Dendritic cell treated with granulocyte-macrophage colony-stimulating factor and Interleukin-4, amounts not matched to agents 40 ng/mL and 50 ng/mL, for 4 days (primary cell): ENCODE measurements at regions not wholly inside any gene's neighbourhood (a gene's known extent, or its start where the extent isn't known, plus 50 kb on each side); places are given as distances from the start of the nearest gene placed in this dataset.
"Not testable (repeated sequence)": the region's sequence is repeated elsewhere in the genome, so short reads cannot be mapped to it uniquely, and the experiment has no call there.

Source experiments
- H3K27ac Mint-ChIP-seq: one replicate; pipeline ENCODE4 v1.8.0; 2022; ENCODE audit warnings: mild to moderate bottlenecking, mixed read lengths
- H3K27me3 Mint-ChIP-seq: one replicate; pipeline ENCODE4 v1.8.0; 2022; ENCODE audit warnings: mild to moderate bottlenecking, mixed read lengths
- H3K36me3 Mint-ChIP-seq: one replicate; pipeline ENCODE4 v1.8.0; 2022; ENCODE audit warnings: low read depth, mixed read lengths
- H3K4me1 Mint-ChIP-seq: one replicate; pipeline ENCODE4 v1.8.0; 2022; ENCODE audit warnings: low read depth, mixed read lengths
- H3K4me3 Mint-ChIP-seq: one replicate; pipeline ENCODE4 v1.8.0; 2022; ENCODE audit warnings: mild to moderate bottlenecking, moderate library complexity, mixed read lengths
- H3K9me3 Mint-ChIP-seq: one replicate; pipeline ENCODE4 v1.8.0; 2022; ENCODE audit warnings: mixed read lengths
- intact Hi-C: fragments of 100-400 bp; cut with micrococcal nuclease; formaldehyde crosslinking; loops from one replicate; pipeline ENCODE4 v1.15.0; 2022

GRCh38 chrX:17986440-17986839 lies 125.3 kb upstream of the RAI2 start:
- H3K4me3 Mint-ChIP-seq: no peak overlapping the region
- H3K27me3 Mint-ChIP-seq: no peaks in the 10 kb centered on the region
- no peaks in the 10 kb centered on the region for H3K4me1 Mint-ChIP-seq
- intact Hi-C loops: no loop called here
- H3K36me3 Mint-ChIP-seq: no peaks in the 10 kb centered on the region
- no peaks in the 10 kb centered on the region for H3K9me3 Mint-ChIP-seq
- no peak overlapping the region for H3K27ac Mint-ChIP-seq

- intact Hi-C loops: no loop called here
- H3K9me3 Mint-ChIP-seq: no peaks in the 10 kb centered on the region
- no peaks in the 10 kb centered on the region for H3K4me1 Mint-ChIP-seq
- no peak overlapping the region for H3K4me3 Mint-ChIP-seq
- no peak overlapping the region for H3K27ac Mint-ChIP-seq
- no peaks in the 10 kb centered on the region for H3K27me3 Mint-ChIP-seq
- no peaks in the 10 kb centered on the region for H3K36me3 Mint-ChIP-seq
Observed at GRCh38 chrX:17984415-17984814, 123.3 kb upstream of the RAI2 start.

GRCh38 chrX:17983389-17983788 lies 122.3 kb upstream of the RAI2 start:
- Mint-ChIP-seq H3K27me3 (no peaks in the 10 kb centered on the region), H3K9me3 (no peaks in the 10 kb centered on the region), H3K4me3 (no peak overlapping the region), H3K4me1 (no peaks in the 10 kb centered on the region), H3K36me3 (no peaks in the 10 kb centered on the region), H3K27ac (no peak overlapping the region)
- intact Hi-C loops: no loop called here

- Mint-ChIP-seq H3K36me3 (no peaks in the 10 kb centered on the region), H3K4me1 (no peaks in the 10 kb centered on the region), H3K27ac (no peak overlapping the region), H3K9me3 (no peaks in the 10 kb centered on the region), H3K27me3 (no peaks in the 10 kb centered on the region), H3K4me3 (no peak overlapping the region)
- intact Hi-C loops: no loop called here
Observed at GRCh38 chrX:17977696-17978095, 116.6 kb upstream of the RAI2 start.

- no peak overlapping the region for H3K4me3 Mint-ChIP-seq
- no peaks in the 10 kb centered on the region for H3K4me1 Mint-ChIP-seq
- no peak overlapping the region for H3K27ac Mint-ChIP-seq
- no peaks in the 10 kb centered on the region for H3K9me3 Mint-ChIP-seq
- intact Hi-C loops: no loop called here
- no peaks in the 10 kb centered on the region for H3K36me3 Mint-ChIP-seq
- H3K27me3 Mint-ChIP-seq: no peaks in the 10 kb centered on the region
Observed at GRCh38 chrX:17976955-17977354, 115.9 kb upstream of the RAI2 start.

- intact Hi-C loops, H3K27ac Mint-ChIP-seq, H3K36me3 Mint-ChIP-seq, H3K4me1 Mint-ChIP-seq, H3K4me3 Mint-ChIP-seq, H3K27me3 Mint-ChIP-seq, H3K9me3 Mint-ChIP-seq: not testable (repeated sequence)
Observed at GRCh38 chrX:17975349-17975748, 114.3 kb upstream of the RAI2 start.

GRCh38 chrX:17968367-17968766 lies 107.3 kb upstream of the RAI2 start:
- H3K36me3 Mint-ChIP-seq: no peaks in the 10 kb centered on the region
- H3K4me1 Mint-ChIP-seq: no peaks in the 10 kb centered on the region
- no peaks in the 10 kb centered on the region for H3K9me3 Mint-ChIP-seq
- no peak overlapping the region for H3K27ac Mint-ChIP-seq
- intact Hi-C loops: no loop called here
- no peak overlapping the region for H3K4me3 Mint-ChIP-seq
- H3K27me3 Mint-ChIP-seq: no peaks in the 10 kb centered on the region

GRCh38 chrX:17967888-17968287 lies 106.8 kb upstream of the RAI2 start:
- no peaks in the 10 kb centered on the region for H3K27me3 Mint-ChIP-seq
- intact Hi-C loops: no loop called here
- no peaks in the 10 kb centered on the region for H3K36me3 Mint-ChIP-seq
- no peaks in the 10 kb centered on the region for H3K9me3 Mint-ChIP-seq
- H3K4me1 Mint-ChIP-seq: no peaks in the 10 kb centered on the region
- no peak overlapping the region for H3K27ac Mint-ChIP-seq
- no peak overlapping the region for H3K4me3 Mint-ChIP-seq

- H3K9me3 Mint-ChIP-seq: no peaks in the 10 kb centered on the region
- H3K4me3 Mint-ChIP-seq: no peak overlapping the region
- H3K4me1 Mint-ChIP-seq: no peaks in the 10 kb centered on the region
- H3K27me3 Mint-ChIP-seq: no peaks in the 10 kb centered on the region
- H3K27ac Mint-ChIP-seq: no peak overlapping the region
- no peaks in the 10 kb centered on the region for H3K36me3 Mint-ChIP-seq
- intact Hi-C loops: no loop called here
Observed at GRCh38 chrX:17964871-17965270, 103.8 kb upstream of the RAI2 start.

- Mint-ChIP-seq H3K4me1 (no peaks in the 10 kb centered on the region), H3K9me3 (no peaks in the 10 kb centered on the region), H3K4me3 (no peak overlapping the region), H3K36me3 (no peaks in the 10 kb centered on the region), H3K27me3 (no peaks in the 10 kb centered on the region), H3K27ac (no peak overlapping the region)
- intact Hi-C loops: no loop called here
Observed at GRCh38 chrX:17960891-17961290, 99.8 kb upstream of the RAI2 start.

GRCh38 chrX:17944833-17945497 lies 83.9 kb upstream of the RAI2 start:
- no peaks in the 10 kb centered on the region for H3K9me3 Mint-ChIP-seq
- no peak overlapping the region for H3K27ac Mint-ChIP-seq
- H3K36me3 Mint-ChIP-seq: no peaks in the 10 kb centered on the region
- no peaks in the 10 kb centered on the region for H3K4me1 Mint-ChIP-seq
- no peaks in the 10 kb centered on the region for H3K27me3 Mint-ChIP-seq
- intact Hi-C loops: loop anchor here (5.0 kb wide), 1 partner anchor 432 kb away; no protein-coding TSS in a partner anchor
- H3K4me3 Mint-ChIP-seq: no peak overlapping the region

GRCh38 chrX:17941171-17941570 lies 80.1 kb upstream of the RAI2 start:
- H3K9me3 Mint-ChIP-seq, H3K27ac Mint-ChIP-seq, H3K36me3 Mint-ChIP-seq, H3K4me1 Mint-ChIP-seq, H3K27me3 Mint-ChIP-seq, H3K4me3 Mint-ChIP-seq, intact Hi-C loops: not testable (repeated sequence)

- H3K27ac Mint-ChIP-seq: no peak overlapping the region
- intact Hi-C loops: no loop called here
- no peak overlapping the region for H3K4me3 Mint-ChIP-seq
- H3K4me1 Mint-ChIP-seq: no peaks in the 10 kb centered on the region
- H3K9me3 Mint-ChIP-seq: no peaks in the 10 kb centered on the region
- H3K27me3 Mint-ChIP-seq: peaks cover 1% of the 10 kb centered on the region
- H3K36me3 Mint-ChIP-seq: no peaks in the 10 kb centered on the region
Observed at GRCh38 chrX:17939724-17940123, 78.6 kb upstream of the RAI2 start.

GRCh38 chrX:17933856-17934255 lies 72.8 kb upstream of the RAI2 start:
- H3K27ac Mint-ChIP-seq: no peak overlapping the region
- no peaks in the 10 kb centered on the region for H3K36me3 Mint-ChIP-seq
- H3K4me3 Mint-ChIP-seq: no peak overlapping the region
- no peaks in the 10 kb centered on the region for H3K4me1 Mint-ChIP-seq
- H3K9me3 Mint-ChIP-seq: no peaks in the 10 kb centered on the region
- H3K27me3 Mint-ChIP-seq: peaks cover 4% of the 10 kb centered on the region
- intact Hi-C loops: no loop called here

GRCh38 chrX:17932781-17933180 lies 71.7 kb upstream of the RAI2 start:
- Mint-ChIP-seq H3K36me3 (no peaks in the 10 kb centered on the region), H3K27ac (no peak overlapping the region), H3K4me1 (no peaks in the 10 kb centered on the region), H3K27me3 (peaks cover 4% of the 10 kb centered on the region), H3K4me3 (no peak overlapping the region), H3K9me3 (no peaks in the 10 kb centered on the region)
- intact Hi-C loops: no loop called here
